OCI-LY3 (cell line): ENCODE measurements at regions not wholly inside any gene's neighbourhood (a gene's known extent, or its start where the extent isn't known, plus 50 kb on each side); places are given as distances from the start of the nearest gene placed in this dataset.

Experiments
- H2AFZ ChIP-seq: fragments of 200-600, 300-600 bp; shearing (Covaris generic); 2 replicates; pipeline ENCODE4 v1.6.0; 2014; ENCODE audit warnings: antibody characterized with exemption, low read depth, low read length
- H3K27ac ChIP-seq: fragments of 200-600, 300-600 bp; sonication (generic); 2 replicates; pipeline ENCODE4 v1.5.1; 2014; ENCODE audit warnings: mild to moderate bottlenecking, low read length, moderate library complexity, mixed read lengths
- H3K27me3 ChIP-seq: fragments of 200-600, 300-600 bp; sonication (generic); 2 replicates; pipeline ENCODE4 v1.6.1; 2014; ENCODE audit warnings: low read depth, low read length, mixed read lengths
- H3K36me3 ChIP-seq: fragments of 200-600, 300-600 bp; sonication (generic); replicated peaks from 2 replicates; pipeline ENCODE3; 2014; ENCODE audit warnings: low read depth, low read length, mixed read lengths
- H3K4me1 ChIP-seq: fragments of 300-600, 200-600 bp; sonication (generic); 2 replicates; pipeline ENCODE4 v1.6.1; 2014; ENCODE audit warnings: low read length, mixed read lengths
- H3K4me2 ChIP-seq: fragments of 200-600, 300-600 bp; sonication (generic); 2 replicates; pipeline ENCODE4 v1.6.1; 2014; ENCODE audit warnings: low read length, mixed read lengths
- H3K4me3 ChIP-seq: fragments of 300-600, 200-600 bp; sonication (generic); 2 replicates; pipeline ENCODE4 v1.5.1; 2014; ENCODE audit warnings: antibody characterized with exemption, mild to moderate bottlenecking, low read length, moderate library complexity
- H3K79me2 ChIP-seq: fragments of 300-600, 200-600 bp; shearing (Covaris generic); 2 replicates; pipeline ENCODE4 v1.6.1; 2014; ENCODE audit warnings: mild to moderate bottlenecking, low read length, mixed read lengths
- H3K9ac ChIP-seq: fragments of 300-600, 200-600 bp; shearing (Covaris generic); 2 replicates; pipeline ENCODE4 v1.6.0; 2014; ENCODE audit warnings: mild to moderate bottlenecking, low read length, moderate library complexity
- H3K9me3 ChIP-seq: fragments of 200-600, 300-600 bp; shearing (Covaris generic); 2 replicates; pipeline ENCODE4 v1.6.1; 2014; ENCODE audit warnings: low read length, mixed read lengths; ENCODE audit not compliant: insufficient read depth
- H4K20me1 ChIP-seq: fragments of 200-600, 300-600 bp; sonication (generic); 2 replicates; pipeline ENCODE4 v1.6.1; 2016; ENCODE audit warnings: low read length, mixed read lengths; ENCODE audit not compliant: insufficient read depth
- CTCF ChIP-seq: fragments of 200-600, 300-600 bp; sonication (generic); IDR thresholded peaks from 2 replicates; pipeline ENCODE4 v1.5.1; 2014; ENCODE audit warnings: antibody characterized with exemption, low read length, low read depth
- EZH2phosphoT487 ChIP-seq: fragments of 200-600 bp; shearing (Covaris generic); IDR thresholded peaks from 2 replicates; pipeline ENCODE4 v1.6.1; 2018; ENCODE audit warnings: antibody characterized with exemption, mixed run types, low read depth

- H3K9me3 ChIP-seq, result no peaks in the 10 kb centered on the region
- no peak overlapping the region for H3K4me3 ChIP-seq
- peaks cover 3% of the 10 kb centered on the region for H3K4me1 ChIP-seq
- TF ChIP-seq CTCF (no peak), EZH2phosphoT487 (no peak)
- no peaks in the 10 kb centered on the region for H3K27me3 ChIP-seq
- no peak overlapping the region for H3K27ac ChIP-seq
- no peaks in the 10 kb centered on the region for H4K20me1 ChIP-seq
- no peak overlapping the region for H3K4me2 ChIP-seq
- no peak overlapping the region for H3K9ac ChIP-seq
- H3K36me3 ChIP-seq, result no peaks in the 10 kb centered on the region
- no peak overlapping the region for H2AFZ ChIP-seq
- H3K79me2 ChIP-seq, result no peaks in the 10 kb centered on the region
Measured at GRCh38 chr6:86010915-86011786, 368.5 kb upstream of the SYNCRIP start.

- H3K9me3 ChIP-seq, result no peaks in the 10 kb centered on the region
- H3K4me1 ChIP-seq, result no peaks in the 10 kb centered on the region
- no peaks in the 10 kb centered on the region for H4K20me1 ChIP-seq
- no peak overlapping the region for H3K9ac ChIP-seq
- H3K4me3 ChIP-seq, result no peak overlapping the region
- H3K79me2 ChIP-seq, result no peaks in the 10 kb centered on the region
- no peak overlapping the region for H2AFZ ChIP-seq
- no peak overlapping the region for H3K4me2 ChIP-seq
- no peaks in the 10 kb centered on the region for H3K27me3 ChIP-seq
- TF ChIP-seq EZH2phosphoT487 (no peak), CTCF (no peak)
- H3K36me3 ChIP-seq, result no peaks in the 10 kb centered on the region
- no peak overlapping the region for H3K27ac ChIP-seq
Measured at GRCh38 chr6:85997206-85997605, 354.5 kb upstream of the SYNCRIP start.

- Histone ChIP-seq H3K9me3 (no peaks in the 10 kb centered on the region), H3K36me3 (no peaks in the 10 kb centered on the region), H3K27ac (no peak overlapping the region), H3K4me2 (no peak overlapping the region), H2AFZ (no peak overlapping the region), H3K9ac (no peak overlapping the region), H3K79me2 (no peaks in the 10 kb centered on the region), H4K20me1 (no peaks in the 10 kb centered on the region), H3K4me1 (no peaks in the 10 kb centered on the region), H3K27me3 (no peaks in the 10 kb centered on the region), H3K4me3 (no peak overlapping the region)
- no peak for TF ChIP-seq CTCF
- TF ChIP-seq EZH2phosphoT487, result no peak
Measured at GRCh38 chr6:85996034-85996375, 353.3 kb upstream of the SYNCRIP start.

GRCh38 chr6:85995339-85996033, 352.8 kb upstream of the SYNCRIP start:
- no peak overlapping the region for H3K4me3 ChIP-seq
- TF ChIP-seq EZH2phosphoT487, result no peak
- no peak overlapping the region for H2AFZ ChIP-seq
- H3K27ac ChIP-seq, result no peak overlapping the region
- H3K36me3 ChIP-seq, result no peaks in the 10 kb centered on the region
- H3K4me1 ChIP-seq, result no peaks in the 10 kb centered on the region
- no peaks in the 10 kb centered on the region for H3K27me3 ChIP-seq
- no peaks in the 10 kb centered on the region for H3K79me2 ChIP-seq
- H3K9me3 ChIP-seq, result no peaks in the 10 kb centered on the region
- no peak overlapping the region for H3K4me2 ChIP-seq
- H3K9ac ChIP-seq, result no peak overlapping the region
- no peaks in the 10 kb centered on the region for H4K20me1 ChIP-seq
